ENCODE measurements at regions not wholly inside any gene's neighbourhood (a gene's known extent, or its start where the extent isn't known, plus 50 kb on each side); places are given as distances from the start of the nearest gene placed in this dataset.

DNA sequence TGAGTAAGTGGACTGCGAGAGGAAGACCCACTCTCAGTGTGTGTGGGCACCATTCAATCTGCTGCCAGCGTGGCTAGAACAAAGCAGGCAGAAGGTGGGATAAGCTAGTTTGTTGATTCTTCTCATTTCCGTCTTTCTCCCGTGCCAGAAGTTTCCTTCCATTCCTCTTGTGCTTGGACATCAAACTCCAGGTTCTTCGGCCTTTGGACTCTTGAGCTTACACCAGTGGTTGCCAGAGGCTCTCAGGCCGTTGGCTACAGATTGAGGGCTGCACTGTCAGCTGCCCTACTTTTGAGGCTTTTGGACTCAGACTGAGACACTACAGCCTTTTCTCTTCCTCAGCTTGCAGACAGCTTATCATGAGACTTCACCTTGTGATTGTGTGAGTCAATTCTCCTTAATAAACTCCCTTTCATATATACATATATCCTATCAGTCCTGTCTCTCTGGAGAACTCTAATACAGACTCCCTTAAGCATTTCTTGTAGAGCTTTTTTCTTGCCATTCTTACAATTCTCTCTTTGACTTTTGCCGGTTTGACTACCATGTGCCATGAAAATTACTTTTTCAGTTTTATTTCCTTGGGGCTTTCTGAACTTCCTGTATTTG lies 494.9 kb downstream of the PRR16 start:
- no peak overlapping the region for H3K4me3 Mint-ChIP-seq (ENCODE audit: low read depth)
- DNase-seq (ENCODE audit: low spot score, unreplicated experiment): no peak
- no peaks in the 10 kb centered on the region for H3K36me3 Mint-ChIP-seq (ENCODE audit: insufficient read depth)
- peaks cover 7% of the 10 kb centered on the region for H3K4me1 Mint-ChIP-seq (ENCODE audit: low read depth)
- H3K9me3 Mint-ChIP-seq (ENCODE audit: low read depth): no peaks in the 10 kb centered on the region
- TF ChIP-seq, protein P1, sequence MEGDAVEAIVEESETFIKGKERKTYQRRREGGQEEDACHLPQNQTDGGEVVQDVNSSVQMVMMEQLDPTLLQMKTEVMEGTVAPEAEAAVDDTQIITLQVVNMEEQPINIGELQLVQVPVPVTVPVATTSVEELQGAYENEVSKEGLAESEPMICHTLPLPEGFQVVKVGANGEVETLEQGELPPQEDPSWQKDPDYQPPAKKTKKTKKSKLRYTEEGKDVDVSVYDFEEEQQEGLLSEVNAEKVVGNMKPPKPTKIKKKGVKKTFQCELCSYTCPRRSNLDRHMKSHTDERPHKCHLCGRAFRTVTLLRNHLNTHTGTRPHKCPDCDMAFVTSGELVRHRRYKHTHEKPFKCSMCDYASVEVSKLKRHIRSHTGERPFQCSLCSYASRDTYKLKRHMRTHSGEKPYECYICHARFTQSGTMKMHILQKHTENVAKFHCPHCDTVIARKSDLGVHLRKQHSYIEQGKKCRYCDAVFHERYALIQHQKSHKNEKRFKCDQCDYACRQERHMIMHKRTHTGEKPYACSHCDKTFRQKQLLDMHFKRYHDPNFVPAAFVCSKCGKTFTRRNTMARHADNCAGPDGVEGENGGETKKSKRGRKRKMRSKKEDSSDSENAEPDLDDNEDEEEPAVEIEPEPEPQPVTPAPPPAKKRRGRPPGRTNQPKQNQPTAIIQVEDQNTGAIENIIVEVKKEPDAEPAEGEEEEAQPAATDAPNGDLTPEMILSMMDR (IDR thresholded peaks at IDR 0.05; ENCODE audit: unreplicated experiment): no peak
- H3K27ac Mint-ChIP-seq: no peak overlapping the region
- H3K27me3 Mint-ChIP-seq: no peaks in the 10 kb centered on the region

DNA sequence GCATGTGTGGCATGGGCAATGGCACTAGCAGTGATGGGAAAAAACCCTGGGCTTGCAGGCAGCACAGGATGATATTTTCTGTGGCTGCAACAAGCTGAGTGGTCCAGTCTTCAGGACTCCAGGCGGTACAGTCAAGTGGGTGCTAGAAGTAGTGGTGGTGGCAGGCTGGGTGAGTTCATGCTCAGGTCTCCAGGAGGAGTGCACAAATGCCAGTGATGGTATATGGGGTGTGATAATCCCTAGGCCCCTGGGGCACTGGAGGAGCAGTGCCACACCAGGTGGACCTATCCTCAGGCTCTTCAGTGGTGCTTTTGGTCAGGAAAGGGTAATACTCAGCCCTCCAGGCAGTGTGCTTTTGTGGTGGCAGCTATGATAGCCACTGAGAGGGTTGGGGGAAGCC lies 496.4 kb downstream of the PRR16 start:
- Mint-ChIP-seq H3K9me3 (ENCODE audit: low read depth) (no peaks in the 10 kb centered on the region), H3K36me3 (ENCODE audit: insufficient read depth) (no peaks in the 10 kb centered on the region), H3K27ac (no peak overlapping the region), H3K4me3 (ENCODE audit: low read depth) (no peak overlapping the region), H3K27me3 (no peaks in the 10 kb centered on the region), H3K4me1 (ENCODE audit: low read depth) (peaks cover 7% of the 10 kb centered on the region)
- no peak for DNase-seq (ENCODE audit: low spot score, unreplicated experiment)
- TF ChIP-seq, protein P1 (IDR thresholded peaks at IDR 0.05; ENCODE audit: unreplicated experiment): no peak

DNA sequence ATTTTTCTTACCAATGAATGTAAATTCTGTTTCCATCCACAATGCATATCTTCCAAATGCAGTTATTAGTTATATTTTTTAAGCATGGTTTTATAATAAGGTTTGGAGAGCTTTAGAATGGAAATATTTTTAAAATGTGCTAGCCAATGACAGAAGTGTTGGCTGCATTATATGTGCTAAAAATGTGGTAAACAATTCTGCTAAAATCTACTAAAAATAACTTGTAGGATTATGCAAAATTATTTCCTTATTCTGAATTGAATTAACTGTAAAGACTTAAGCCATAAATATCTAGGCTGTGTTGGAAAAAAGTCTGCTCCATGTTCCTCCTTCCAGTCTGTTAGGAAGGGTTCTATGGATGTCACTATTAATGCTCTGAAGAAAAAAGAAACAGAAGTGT lies 503.3 kb downstream of the PRR16 start:
- DNase-seq (ENCODE audit: low spot score, unreplicated experiment): no peak

DNA sequence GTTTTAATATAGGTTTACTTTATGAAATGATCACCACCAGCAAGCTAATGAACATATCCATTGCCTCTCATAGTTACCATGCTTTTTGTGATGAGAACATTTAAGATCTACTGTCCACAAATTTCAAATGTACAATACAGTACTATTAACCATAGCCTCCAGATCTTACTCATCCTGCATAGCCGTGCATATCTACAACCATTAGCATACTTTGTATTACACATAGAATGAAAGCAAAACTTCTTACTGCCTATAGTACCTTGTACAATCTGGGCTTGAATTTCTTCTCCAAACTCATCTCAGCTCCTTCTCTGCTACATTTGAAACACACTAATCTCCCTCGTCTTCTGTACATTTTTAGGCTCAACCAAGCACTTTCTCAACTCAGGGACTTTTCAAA lies 510.6 kb downstream of the PRR16 start:
- no peak for DNase-seq (ENCODE audit: low spot score, unreplicated experiment)

More for the DNA sequence above, 503.3 kb downstream of the PRR16 start:
- no peaks in the 10 kb centered on the region for H3K9me3 Mint-ChIP-seq (ENCODE audit: low read depth)
- no peaks in the 10 kb centered on the region for H3K36me3 Mint-ChIP-seq (ENCODE audit: insufficient read depth)
- H3K4me3 Mint-ChIP-seq (ENCODE audit: low read depth): no peak overlapping the region
- H3K27ac Mint-ChIP-seq: no peak overlapping the region
- no peaks in the 10 kb centered on the region for H3K27me3 Mint-ChIP-seq
- TF ChIP-seq, protein P1 (IDR thresholded peaks at IDR 0.05; ENCODE audit: unreplicated experiment): no peak
- peaks cover 9% of the 10 kb centered on the region for H3K4me1 Mint-ChIP-seq (ENCODE audit: low read depth)

DNA sequence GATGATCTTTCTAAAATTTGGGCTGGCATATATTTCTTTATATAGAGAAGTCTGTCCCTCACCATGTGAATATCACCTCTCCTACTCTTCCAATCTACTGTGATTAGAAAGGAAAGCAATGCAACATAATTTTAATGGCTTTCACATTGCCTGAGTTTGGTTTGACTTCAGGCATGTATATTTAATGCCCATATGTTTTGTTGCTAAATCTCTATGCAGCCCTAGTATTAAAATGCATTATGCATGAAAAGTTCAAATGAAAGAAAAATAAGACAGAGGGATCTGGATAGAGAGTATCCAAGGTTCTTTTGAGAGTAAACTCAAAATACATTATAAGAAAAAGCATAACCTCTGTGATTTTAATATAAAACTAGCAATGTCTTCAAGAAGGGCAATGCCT lies 518.3 kb downstream of the PRR16 start:
- peaks cover 6% of the 10 kb centered on the region for H3K4me1 Mint-ChIP-seq (ENCODE audit: low read depth)
- H3K27me3 Mint-ChIP-seq: no peaks in the 10 kb centered on the region
- TF ChIP-seq, protein P1 (IDR thresholded peaks at IDR 0.05; ENCODE audit: unreplicated experiment): no peak
- DNase-seq (ENCODE audit: low spot score, unreplicated experiment): no peak
- H3K9me3 Mint-ChIP-seq (ENCODE audit: low read depth): peaks cover 3% of the 10 kb centered on the region
- H3K27ac Mint-ChIP-seq: no peak overlapping the region
- H3K36me3 Mint-ChIP-seq (ENCODE audit: insufficient read depth): no peaks in the 10 kb centered on the region
- H3K4me3 Mint-ChIP-seq (ENCODE audit: low read depth): no peak overlapping the region

More for the DNA sequence above, 510.6 kb downstream of the PRR16 start:
- Mint-ChIP-seq H3K4me1 (ENCODE audit: low read depth) (peaks cover 8% of the 10 kb centered on the region), H3K27ac (no peak overlapping the region), H3K4me3 (ENCODE audit: low read depth) (no peak overlapping the region), H3K9me3 (ENCODE audit: low read depth) (peaks cover 3% of the 10 kb centered on the region), H3K27me3 (no peaks in the 10 kb centered on the region), H3K36me3 (ENCODE audit: insufficient read depth) (no peaks in the 10 kb centered on the region)
- TF ChIP-seq, protein P1 (IDR thresholded peaks at IDR 0.05; ENCODE audit: unreplicated experiment): no peak

Measured in progenitor cell of endocrine pancreas (in vitro differentiated cells).